Muscle of leg (tissue), 3 donors: ENCODE measurements at regions not wholly inside any gene's neighbourhood (a gene's known extent, or its start where the extent isn't known, plus 50 kb on each side); places are given as distances from the start of the nearest gene placed in this dataset.
A peak's percentile ranks its signal among the peaks of the same experiment; 100 is the strongest.

ENCODE experiments used
- DNase-seq: peaks from one replicate; pipeline ENCODE4 v3.0.0; 2013
- H3K27ac ChIP-seq: one replicate; pipeline ENCODE4 v1.5.1; 2013; ENCODE audit warnings: mild to moderate bottlenecking, low read length, control low read depth
- H3K27me3 ChIP-seq: one replicate; pipeline ENCODE4 v1.6.1; 2013; ENCODE audit warnings: low read length; ENCODE audit not compliant: control insufficient read depth, insufficient read depth
- H3K36me3 ChIP-seq: one replicate; pipeline ENCODE4 v1.6.1; 2013; ENCODE audit warnings: low read length; ENCODE audit not compliant: control insufficient read depth, insufficient read depth
- H3K4me1 ChIP-seq: one replicate; pipeline ENCODE4 v1.6.1; 2013; ENCODE audit warnings: low read length; ENCODE audit not compliant: control insufficient read depth, insufficient read depth
- H3K4me3 ChIP-seq: one replicate; pipeline ENCODE4 v1.5.1; 2013; ENCODE audit warnings: low read length, control low read depth
- H3K9me3 ChIP-seq: replicated peaks from 2 replicates; pipeline ENCODE4 v1.6.1; 2013; ENCODE audit warnings: low read depth, low read length; ENCODE audit not compliant: control insufficient read depth
- WGBS: methylation state at CpG from one replicate; pipeline ENCODE4 v1.1.5; 2013; ENCODE audit warnings: missing lambda C conversion rate; ENCODE audit not compliant: insufficient coverage; 5-methylcytosine and 5-hydroxymethylcytosine counted together

GRCh38 chr17:54239291-54239690, 416.6 kb downstream of the KIF2B start:
- Histone ChIP-seq H3K27ac (no peak overlapping the region), H3K27me3 (no peaks in the 10 kb centered on the region), H3K4me3 (no peak overlapping the region), H3K9me3 (no peaks in the 10 kb centered on the region), H3K36me3 (no peaks in the 10 kb centered on the region), H3K4me1 (no peaks in the 10 kb centered on the region)
- no peak for DNase-seq

DNA sequence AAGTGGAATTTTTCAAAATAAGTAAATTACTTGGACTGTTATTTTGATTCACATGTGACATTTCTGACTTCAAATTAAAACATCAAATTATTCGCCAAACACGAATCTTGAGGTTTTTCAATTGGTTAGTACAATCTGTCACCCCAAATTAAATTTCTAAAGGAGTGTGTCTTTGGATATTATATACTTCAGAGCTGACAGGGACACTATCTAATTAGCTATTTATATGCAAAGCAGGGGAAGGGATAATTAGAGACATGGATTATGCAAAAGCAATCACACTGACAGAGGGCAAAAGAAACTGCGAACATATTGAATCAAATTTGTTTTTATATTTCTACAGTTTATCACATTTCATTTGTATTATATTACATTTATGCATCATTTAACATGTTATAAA, 433.0 kb downstream of the KIF2B start:
- Histone ChIP-seq H3K4me1 (no peaks in the 10 kb centered on the region), H3K36me3 (no peaks in the 10 kb centered on the region), H3K4me3 (no peak overlapping the region), H3K27me3 (no peaks in the 10 kb centered on the region), H3K27ac (no peak overlapping the region), H3K9me3 (peaks cover 4% of the 10 kb centered on the region)
- no CpG with 5 or more reads among the region's 3 CpGs for WGBS
- no peak for DNase-seq

GRCh38 chr17:54256401-54256929, 433.7 kb downstream of the KIF2B start:
- Histone ChIP-seq H3K4me3 (no peak overlapping the region), H3K27ac (no peak overlapping the region), H3K9me3 (peaks cover 4% of the 10 kb centered on the region), H3K27me3 (no peaks in the 10 kb centered on the region), H3K36me3 (no peaks in the 10 kb centered on the region), H3K4me1 (no peaks in the 10 kb centered on the region)
- 33% methylated on average over 1 of the region's 4 CpGs for WGBS
- no peak for DNase-seq

DNA sequence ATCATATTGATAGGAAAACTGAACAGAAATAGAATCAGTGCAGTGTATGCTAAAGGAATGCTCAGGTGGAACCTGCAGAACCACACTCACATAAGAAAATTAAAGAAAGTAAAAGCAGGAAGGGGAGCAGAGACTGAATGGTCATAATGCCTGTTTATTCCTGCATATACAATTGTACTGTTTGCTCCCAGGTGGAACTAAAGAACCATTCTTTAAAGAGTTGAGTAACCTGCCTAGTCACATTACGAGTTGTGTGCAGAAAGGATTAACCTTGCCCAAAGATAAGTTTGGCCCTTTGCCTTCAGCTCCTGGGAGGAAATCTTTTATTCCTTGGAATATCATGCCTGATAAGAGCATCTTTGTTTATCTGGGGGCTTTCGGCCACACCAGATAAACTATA, 434.7 kb downstream of the KIF2B start:
- DNase-seq, result no peak
- Histone ChIP-seq H3K4me1 (no peaks in the 10 kb centered on the region), H3K27ac (no peak overlapping the region), H3K9me3 (peaks cover 4% of the 10 kb centered on the region), H3K36me3 (no peaks in the 10 kb centered on the region), H3K27me3 (no peaks in the 10 kb centered on the region), H3K4me3 (no peak overlapping the region)
- no CpG with 5 or more reads among the region's 2 CpGs for WGBS

DNA sequence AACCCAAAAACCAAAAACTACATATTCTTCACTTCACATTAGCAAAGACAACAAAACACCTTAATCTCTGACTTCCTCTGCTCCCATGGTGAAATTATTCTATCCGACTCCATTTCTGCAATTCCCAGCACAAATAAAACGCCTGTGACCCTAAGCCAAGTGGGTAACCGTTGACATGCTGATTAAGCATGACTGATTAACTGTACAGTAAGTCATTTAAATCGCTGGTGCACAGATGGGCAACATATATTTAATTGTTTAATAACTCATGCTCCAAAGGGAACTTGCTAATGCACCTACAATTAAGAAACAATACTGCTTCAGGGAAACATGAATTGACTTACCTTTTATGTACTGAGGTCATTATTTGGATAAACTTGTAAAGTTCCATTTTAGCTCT, 436.7 kb downstream of the KIF2B start:
- H3K27ac ChIP-seq, result no peak overlapping the region
- no peak overlapping the region for H3K4me3 ChIP-seq
- H3K4me1 ChIP-seq, result no peaks in the 10 kb centered on the region
- H3K27me3 ChIP-seq, result no peaks in the 10 kb centered on the region
- no CpG with 5 or more reads among the region's 4 CpGs for WGBS
- no peaks in the 10 kb centered on the region for H3K9me3 ChIP-seq
- H3K36me3 ChIP-seq, result no peaks in the 10 kb centered on the region
- no peak for DNase-seq

- no peak for DNase-seq
- H3K4me1 ChIP-seq, result no peaks in the 10 kb centered on the region
- H3K27me3 ChIP-seq, result no peaks in the 10 kb centered on the region
- no CpG with 5 or more reads among the region's 2 CpGs for WGBS
- no peaks in the 10 kb centered on the region for H3K36me3 ChIP-seq
- H3K27ac ChIP-seq, result no peak overlapping the region
- no peaks in the 10 kb centered on the region for H3K9me3 ChIP-seq
- H3K4me3 ChIP-seq, result no peak overlapping the region
These were observed 438.7 kb downstream of the KIF2B start for GRCh38 chr17:54261465-54261864.

DNA sequence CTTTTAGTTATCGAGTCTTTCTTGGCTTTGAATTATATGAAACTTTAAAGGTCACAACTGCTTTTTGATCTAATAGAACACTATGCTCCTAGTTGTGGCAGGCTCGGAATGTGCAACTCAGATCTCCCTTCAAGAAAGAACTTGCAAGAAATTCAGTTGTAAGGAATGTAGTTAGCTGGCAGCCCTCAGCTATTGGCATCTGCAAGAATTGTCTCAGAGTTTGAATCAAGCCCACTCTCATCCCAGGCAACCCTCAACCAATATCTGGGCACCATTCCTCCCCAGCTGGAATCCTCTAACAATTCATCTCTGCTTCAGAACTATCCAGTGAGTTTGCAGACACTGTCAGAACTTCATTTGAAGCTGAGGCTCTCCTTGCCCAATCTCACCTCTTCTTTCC, 447.2 kb downstream of the KIF2B start:
- Histone ChIP-seq H3K4me1 (no peaks in the 10 kb centered on the region), H3K36me3 (no peaks in the 10 kb centered on the region), H3K27ac (no peak overlapping the region), H3K27me3 (no peaks in the 10 kb centered on the region), H3K4me3 (no peak overlapping the region), H3K9me3 (no peaks in the 10 kb centered on the region)
- DNase-seq, result peak; percentile 1
- no CpG with 5 or more reads among the region's 2 CpGs for WGBS

DNA sequence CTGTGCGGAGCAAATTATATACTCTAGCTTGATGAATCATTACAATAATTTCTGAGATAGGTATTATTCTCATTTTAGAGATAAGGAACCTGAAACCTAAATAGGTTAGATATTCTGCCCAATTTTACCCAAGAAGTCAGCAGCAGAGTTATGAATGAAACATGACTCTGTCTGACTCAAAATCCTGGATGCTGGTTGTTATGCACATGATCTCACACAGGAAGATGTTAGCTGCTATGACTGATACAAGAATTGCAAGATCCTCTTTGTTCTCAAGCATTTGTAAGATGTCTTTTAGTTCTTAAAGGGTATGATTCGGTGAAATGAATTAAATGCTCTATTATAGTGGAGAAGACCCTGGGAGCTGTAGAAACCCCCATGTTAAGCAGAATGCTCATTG, 447.8 kb downstream of the KIF2B start:
- 80% methylated on average over 1 of the region's 2 CpGs for WGBS
- Histone ChIP-seq H3K9me3 (no peaks in the 10 kb centered on the region), H3K36me3 (no peaks in the 10 kb centered on the region), H3K4me3 (no peak overlapping the region), H3K27me3 (no peaks in the 10 kb centered on the region), H3K27ac (no peak overlapping the region), H3K4me1 (no peaks in the 10 kb centered on the region)
- no peak for DNase-seq

- DNase-seq, result no peak
- Histone ChIP-seq H3K9me3 (no peaks in the 10 kb centered on the region), H3K27me3 (no peaks in the 10 kb centered on the region), H3K27ac (no peak overlapping the region), H3K4me3 (no peak overlapping the region), H3K36me3 (no peaks in the 10 kb centered on the region), H3K4me1 (no peaks in the 10 kb centered on the region)
These were observed 455.1 kb downstream of the KIF2B start for GRCh38 chr17:54277868-54278267.

DNA sequence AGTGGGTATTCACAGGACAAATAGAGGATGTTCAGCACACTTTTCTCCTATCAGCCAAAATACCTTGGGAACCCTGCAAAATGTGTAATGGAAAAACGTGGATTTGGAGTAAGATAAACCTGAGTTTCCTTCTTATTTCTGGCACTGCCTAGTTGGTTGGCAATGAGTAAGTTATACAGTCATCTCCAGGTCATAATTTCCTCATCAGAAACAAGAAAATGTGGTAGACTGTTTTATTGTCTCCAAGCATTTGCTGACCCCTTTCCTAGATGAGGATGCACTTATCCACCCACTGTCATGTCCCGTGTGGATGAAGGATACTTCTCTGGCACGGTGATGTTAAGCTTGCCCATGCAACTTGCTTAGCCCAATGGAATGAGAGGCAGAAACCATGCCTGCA, 458.0 kb downstream of the KIF2B start:
- Histone ChIP-seq H3K27me3 (no peaks in the 10 kb centered on the region), H3K36me3 (no peaks in the 10 kb centered on the region), H3K4me1 (no peaks in the 10 kb centered on the region), H3K27ac (no peak overlapping the region), H3K9me3 (no peaks in the 10 kb centered on the region), H3K4me3 (no peak overlapping the region)
- no peak for DNase-seq
- no CpG with 5 or more reads among the region's 3 CpGs for WGBS

DNA sequence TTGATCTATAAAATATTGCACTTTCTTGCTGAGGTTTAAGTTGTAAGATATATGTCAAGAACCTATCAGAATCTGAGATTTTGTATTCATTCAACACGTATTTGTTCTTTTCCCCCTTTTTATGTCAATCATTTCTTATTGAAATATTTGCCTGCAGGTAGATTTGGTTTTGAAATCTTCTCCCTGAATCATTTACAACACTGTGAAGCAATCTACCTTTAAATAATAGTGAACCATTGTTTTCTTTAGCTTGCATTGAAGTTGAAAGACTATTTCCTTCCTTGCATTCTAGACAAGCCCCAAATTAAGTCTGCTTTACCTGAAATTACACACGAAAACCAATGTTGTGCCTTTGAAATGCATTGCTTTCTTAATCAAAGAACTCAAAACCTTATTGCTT, 460.2 kb downstream of the KIF2B start:
- Histone ChIP-seq H3K4me3 (no peak overlapping the region), H3K4me1 (no peaks in the 10 kb centered on the region), H3K36me3 (no peaks in the 10 kb centered on the region), H3K27ac (no peak overlapping the region), H3K27me3 (no peaks in the 10 kb centered on the region), H3K9me3 (peaks cover 2% of the 10 kb centered on the region)
- no CpG with 5 or more reads among the region's 2 CpGs for WGBS
- DNase-seq, result no peak
